ENCODE measurements at regions not wholly inside any gene's neighbourhood (a gene's known extent, or its start where the extent isn't known, plus 50 kb on each side); places are given as distances from the start of the nearest gene placed in this dataset.

DNA sequence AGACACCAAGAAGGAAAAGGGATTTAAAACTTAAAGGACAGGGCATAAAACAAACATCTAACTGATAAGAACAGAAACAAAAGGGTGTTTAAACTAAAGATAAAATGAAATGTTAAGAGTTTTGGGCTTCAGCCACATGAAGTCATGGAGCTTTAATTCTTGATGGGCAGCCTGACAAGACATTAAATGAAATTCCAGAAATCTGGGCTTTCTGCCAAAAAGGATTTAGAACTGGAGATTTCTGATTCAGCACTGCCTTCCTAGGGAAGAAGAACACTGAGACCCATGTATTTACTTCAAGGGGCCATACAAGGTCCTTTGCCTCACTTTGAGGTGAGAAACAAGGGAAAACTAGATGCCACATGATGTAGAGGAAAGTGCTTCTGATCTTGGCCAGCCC, 355.9 kb upstream of the RAG2 start:
- Histone ChIP-seq H3K9me3 (ENCODE audit: control insufficient read depth, low read length) (no peaks in the 10 kb centered on the region), H3K79me2 (no peaks in the 10 kb centered on the region), H3K4me3 (ENCODE audit: low read depth, low read length) (no peak overlapping the region), H3K4me2 (ENCODE audit: low read length) (no peak overlapping the region), H3K36me3 (ENCODE audit: control insufficient read depth, insufficient read depth, low read length) (no peaks in the 10 kb centered on the region), H3K9ac (no peak overlapping the region), H3K27ac (no peak overlapping the region), H3K4me1 (no peaks in the 10 kb centered on the region), H3K27me3 (ENCODE audit: control insufficient read depth, insufficient read depth, low read length) (no peaks in the 10 kb centered on the region), H2AFZ (no peak overlapping the region)
- TF ChIP-seq CTCF (IDR thresholded peaks at IDR 0.05): no peak

- H3K9ac ChIP-seq: no peak overlapping the region
- H3K4me2 ChIP-seq (ENCODE audit: low read length): no peak overlapping the region
- no peak overlapping the region for H3K4me3 ChIP-seq (ENCODE audit: low read depth, low read length)
- H3K27ac ChIP-seq: no peak overlapping the region
- no peak for TF ChIP-seq CTCF (IDR thresholded peaks at IDR 0.05)
- no peaks in the 10 kb centered on the region for H3K79me2 ChIP-seq
- H3K27me3 ChIP-seq (ENCODE audit: control insufficient read depth, insufficient read depth, low read length): no peaks in the 10 kb centered on the region
- H3K36me3 ChIP-seq (ENCODE audit: control insufficient read depth, insufficient read depth, low read length): no peaks in the 10 kb centered on the region
- no peaks in the 10 kb centered on the region for H3K9me3 ChIP-seq (ENCODE audit: control insufficient read depth, low read length)
- no peaks in the 10 kb centered on the region for H3K4me1 ChIP-seq
- no peak overlapping the region for H2AFZ ChIP-seq
These were observed 350.6 kb upstream of the RAG2 start for GRCh38 chr11:36948460-36949127.

- Histone ChIP-seq H3K4me1 (no peaks in the 10 kb centered on the region), H2AFZ (no peak overlapping the region), H3K4me3 (ENCODE audit: low read depth, low read length) (no peak overlapping the region), H3K4me2 (ENCODE audit: low read length) (no peak overlapping the region), H3K27ac (no peak overlapping the region), H3K36me3 (ENCODE audit: control insufficient read depth, insufficient read depth, low read length) (no peaks in the 10 kb centered on the region), H3K9me3 (ENCODE audit: control insufficient read depth, low read length) (no peaks in the 10 kb centered on the region), H3K9ac (no peak overlapping the region), H3K27me3 (ENCODE audit: control insufficient read depth, insufficient read depth, low read length) (no peaks in the 10 kb centered on the region), H3K79me2 (no peaks in the 10 kb centered on the region)
- no peak for TF ChIP-seq CTCF (IDR thresholded peaks at IDR 0.05)
These were observed 347.3 kb upstream of the RAG2 start for GRCh38 chr11:36945384-36945783.

GRCh38 chr11:36933481-36933880, 335.4 kb upstream of the RAG2 start:
- H3K79me2 ChIP-seq: no peaks in the 10 kb centered on the region
- no peak overlapping the region for H3K9ac ChIP-seq
- no peak overlapping the region for H3K27ac ChIP-seq
- H3K4me1 ChIP-seq: no peaks in the 10 kb centered on the region
- no peak overlapping the region for H3K4me2 ChIP-seq (ENCODE audit: low read length)
- H3K27me3 ChIP-seq (ENCODE audit: control insufficient read depth, insufficient read depth, low read length): no peaks in the 10 kb centered on the region
- no peak overlapping the region for H2AFZ ChIP-seq
- H3K9me3 ChIP-seq (ENCODE audit: control insufficient read depth, low read length): no peaks in the 10 kb centered on the region
- H3K36me3 ChIP-seq (ENCODE audit: control insufficient read depth, insufficient read depth, low read length): no peaks in the 10 kb centered on the region
- H3K4me3 ChIP-seq (ENCODE audit: low read depth, low read length): no peak overlapping the region
- TF ChIP-seq CTCF (IDR thresholded peaks at IDR 0.05): no peak

DNA sequence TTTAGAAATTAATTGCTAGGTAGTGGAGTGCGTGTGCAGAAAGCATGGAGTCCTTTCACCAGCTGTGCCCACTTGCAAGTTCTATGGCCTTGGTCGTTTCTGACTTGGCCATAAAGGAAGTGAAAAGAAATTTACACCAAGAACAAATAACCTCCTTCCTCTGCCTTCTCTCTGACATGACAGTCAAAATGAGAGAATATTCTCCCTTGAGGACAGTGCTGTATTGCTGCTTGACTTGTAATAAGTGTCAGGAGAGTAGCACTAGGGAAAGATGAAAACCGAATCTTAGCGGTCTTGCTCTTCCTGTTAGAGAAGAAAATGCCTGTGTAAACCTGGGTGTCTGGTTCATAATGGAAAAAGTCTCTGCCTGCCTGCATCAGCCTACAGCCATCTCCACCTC, 333.1 kb upstream of the RAG2 start:
- Histone ChIP-seq H3K4me2 (ENCODE audit: low read length) (no peak overlapping the region), H3K9me3 (ENCODE audit: control insufficient read depth, low read length) (no peaks in the 10 kb centered on the region), H3K4me1 (no peaks in the 10 kb centered on the region), H3K36me3 (ENCODE audit: control insufficient read depth, insufficient read depth, low read length) (no peaks in the 10 kb centered on the region), H3K9ac (no peak overlapping the region), H2AFZ (no peak overlapping the region), H3K79me2 (no peaks in the 10 kb centered on the region), H3K27me3 (ENCODE audit: control insufficient read depth, insufficient read depth, low read length) (no peaks in the 10 kb centered on the region), H3K27ac (no peak overlapping the region), H3K4me3 (ENCODE audit: low read depth, low read length) (no peak overlapping the region)
- TF ChIP-seq CTCF (IDR thresholded peaks at IDR 0.05): no peak
